T-cell (primary cell): ENCODE measurements at regions not wholly inside any gene's neighbourhood (a gene's known extent, or its start where the extent isn't known, plus 50 kb on each side); places are given as distances from the start of the nearest gene placed in this dataset.
"Not testable (repeated sequence)": the region's sequence is repeated elsewhere in the genome, so short reads cannot be mapped to it uniquely, and the experiment has no call there.

Experiments used
- ATAC-seq, 4 experiments: fragments of 200-7000 bp in 3 of 4; fragments of 150-1000 bp in 1 of 4; cut with Tn5 transposase; replicated peaks in 1 of 4; 1 replicate in 3 of 4; 2 replicates in 1 of 4; pipeline ENCODE4 v1.10.0; 2021; ENCODE audit warnings: moderate library complexity in 3 of 4, mild to moderate bottlenecking in 2 of 4, moderate number of reproducible peaks in 1 of 4
- CTCF ChIA-PET, 2 donors: fragments of 300-600 bp; sonication (Branson Sonifier 250); formaldehyde crosslinking; loops; one replicate each; lab custom pipeline; 2022; ENCODE audit warnings: antibody characterized with exemption in 2 of 2; lab: Charles Lee
- POLR2A ChIA-PET, 2 donors: fragments of 300-600 bp; sonication (Branson Sonifier 250); formaldehyde crosslinking; loops; one replicate each; lab custom pipeline; 2022; ENCODE audit warnings: antibody characterized with exemption in 2 of 2; lab: Charles Lee
- DNase-seq, 35 experiments: peaks; one replicate each; pipeline versions ENCODE4 v3.0.0 to v3.0.0-alpha.2; 2013 to 2023
- H3K27ac ChIP-seq: one replicate; pipeline ENCODE4 v1.5.1; 2013; ENCODE audit warnings: low read length
- H3K27me3 ChIP-seq, 2 experiments: replicated peaks in 1 of 2; 1 replicate in 1 of 2; 2 replicates in 1 of 2; pipeline versions ENCODE4 v1.6.1 to v1.7.0; 2013; ENCODE audit warnings: low read length in 1 of 2, mixed read lengths in 1 of 2; ENCODE audit not compliant: control insufficient read depth in 2 of 2, insufficient read depth in 2 of 2; ENCODE audit errors: extremely low read depth in 1 of 2
- H3K36me3 ChIP-seq, 2 donors: 1 replicate in 1 of 2; 2 replicates in 1 of 2; pipeline versions ENCODE4 v1.6.1 to v1.7.0; 2013; ENCODE audit warnings: low read length in 1 of 2; ENCODE audit not compliant: control insufficient read depth in 2 of 2, insufficient read depth in 1 of 2; ENCODE audit errors: extremely low read depth in 1 of 2
- H3K4me1 ChIP-seq, 2 experiments: 1 replicate in 1 of 2; 2 replicates in 1 of 2; pipeline versions ENCODE4 v1.6.1 to v1.7.0; 2013; ENCODE audit warnings: low read length in 2 of 2, mixed read lengths in 1 of 2; ENCODE audit not compliant: insufficient read depth in 2 of 2, control insufficient read depth in 1 of 2; ENCODE audit errors: extremely low read depth in 1 of 2
- H3K4me3 ChIP-seq, 2 donors: 1 replicate in 1 of 2; 2 replicates in 1 of 2; pipeline versions ENCODE4 v1.5.1 to v1.7.0; 2013; ENCODE audit warnings: mild to moderate bottlenecking in 2 of 2, low read length in 1 of 2, moderate library complexity in 1 of 2; ENCODE audit not compliant: control insufficient read depth in 1 of 2; ENCODE audit errors: extremely low read depth in 1 of 2
- H3K9me3 ChIP-seq: 2 replicates; pipeline ENCODE4 v1.7.0; 2013
- H3K27ac Mint-ChIP-seq, 2 donors: one replicate each; pipeline ENCODE4 v1.8.0; 2020 to 2021; ENCODE audit warnings: mild to moderate bottlenecking in 2 of 2, mixed read lengths in 2 of 2
- H3K27me3 Mint-ChIP-seq, 2 donors: one replicate each; pipeline ENCODE4 v1.8.0; 2021 to 2022; ENCODE audit warnings: mixed read lengths in 2 of 2
- H3K36me3 Mint-ChIP-seq: one replicate; pipeline ENCODE4 v1.8.0; 2021; ENCODE audit warnings: mixed read lengths
- H3K4me1 Mint-ChIP-seq, 3 donors: one replicate each; pipeline ENCODE4 v1.8.0; 2020 to 2022; ENCODE audit warnings: mixed read lengths in 3 of 3, mild to moderate bottlenecking in 1 of 3
- H3K4me3 Mint-ChIP-seq, 3 donors: one replicate each; pipeline ENCODE4 v1.8.0; 2020 to 2022; ENCODE audit warnings: mild to moderate bottlenecking in 3 of 3, mixed read lengths in 3 of 3, moderate library complexity in 3 of 3
- H3K9me3 Mint-ChIP-seq, 3 donors: one replicate each; pipeline ENCODE4 v1.8.0; 2020 to 2022; ENCODE audit warnings: mixed read lengths in 3 of 3
- WGBS: methylation state at CpG from one replicate; pipeline ENCODE4 v1.1.5; 2013; ENCODE audit warnings: missing lambda C conversion rate; ENCODE audit not compliant: insufficient coverage; 5-methylcytosine and 5-hydroxymethylcytosine counted together

- WGBS, result 40% methylated on average over 1 of the region's 3 CpGs
- CTCF ChIA-PET, H3K36me3 ChIP-seq, ATAC-seq, DNase-seq, H3K9me3 Mint-ChIP-seq, H3K27ac ChIP-seq, H3K27ac Mint-ChIP-seq, H3K4me1 Mint-ChIP-seq, H3K4me1 ChIP-seq, H3K36me3 Mint-ChIP-seq, POLR2A ChIA-PET, H3K27me3 ChIP-seq, H3K4me3 Mint-ChIP-seq, H3K4me3 ChIP-seq, H3K27me3 Mint-ChIP-seq, H3K9me3 ChIP-seq: not testable (repeated sequence)
Observed at GRCh38 chr2:61593648-61594047, 55.5 kb upstream of the XPO1 start.

- Histone ChIP-seq H3K9me3 (no peaks in the 10 kb centered on the region), H3K27me3 (no peaks in the 10 kb centered on the region), H3K27ac (no peak overlapping the region), H3K4me3 (no peak overlapping the region), H3K36me3 (no peaks in the 10 kb centered on the region), H3K4me1 (no peaks in the 10 kb centered on the region)
- no peaks in the 10 kb centered on the region for H3K9me3 Mint-ChIP-seq
- no peak overlapping the region for H3K4me3 Mint-ChIP-seq
- ChIA-PET CTCF (interaction anchor here in 1 of 2 donors (0.6 kb wide), 1 partner anchor 482 kb away, joined by 3 read pairs; no protein-coding TSS in a partner anchor), POLR2A (no interaction called here)
- no peak overlapping the region for H3K27ac Mint-ChIP-seq
- no peaks in the 10 kb centered on the region for H3K27me3 Mint-ChIP-seq
- H3K36me3 Mint-ChIP-seq, result no peaks in the 10 kb centered on the region
- 83% methylated on average over 1 of the region's 2 CpGs for WGBS
- no peak for DNase-seq
- ATAC-seq, result no peak
- H3K4me1 Mint-ChIP-seq, result no peaks in the 10 kb centered on the region
Observed at GRCh38 chr2:61590214-61590613, 52.1 kb upstream of the XPO1 start.

- H3K4me1 Mint-ChIP-seq, result no peaks in the 10 kb centered on the region
- 83% methylated on average over 1 of the region's 2 CpGs for WGBS
Observed at GRCh38 chr2:61588566-61588965, 50.4 kb upstream of the XPO1 start.

More at GRCh38 chr2:61588566-61588965, 50.4 kb upstream of the XPO1 start:
- no peak overlapping the region for H3K27ac Mint-ChIP-seq
- H3K36me3 Mint-ChIP-seq, result no peaks in the 10 kb centered on the region
- ChIA-PET POLR2A (interaction anchor here in 1 of 2 donors (0.6 kb wide), 1 partner anchor 515 kb away, joined by 3 read pairs; no protein-coding TSS in a partner anchor), CTCF (no interaction called here)
- no peak overlapping the region for H3K4me3 Mint-ChIP-seq
- Histone ChIP-seq H3K9me3 (no peaks in the 10 kb centered on the region), H3K27me3 (no peaks in the 10 kb centered on the region), H3K27ac (no peak overlapping the region), H3K4me3 (no peak overlapping the region), H3K36me3 (no peaks in the 10 kb centered on the region), H3K4me1 (no peaks in the 10 kb centered on the region)
- H3K9me3 Mint-ChIP-seq, result no peaks in the 10 kb centered on the region
- ATAC-seq (no peak), DNase-seq (no peak)
- no peaks in the 10 kb centered on the region for H3K27me3 Mint-ChIP-seq
